ENCODE measurements at regions not wholly inside any gene's neighbourhood (a gene's known extent, or its start where the extent isn't known, plus 50 kb on each side); places are given as distances from the start of the nearest gene placed in this dataset.

DNA sequence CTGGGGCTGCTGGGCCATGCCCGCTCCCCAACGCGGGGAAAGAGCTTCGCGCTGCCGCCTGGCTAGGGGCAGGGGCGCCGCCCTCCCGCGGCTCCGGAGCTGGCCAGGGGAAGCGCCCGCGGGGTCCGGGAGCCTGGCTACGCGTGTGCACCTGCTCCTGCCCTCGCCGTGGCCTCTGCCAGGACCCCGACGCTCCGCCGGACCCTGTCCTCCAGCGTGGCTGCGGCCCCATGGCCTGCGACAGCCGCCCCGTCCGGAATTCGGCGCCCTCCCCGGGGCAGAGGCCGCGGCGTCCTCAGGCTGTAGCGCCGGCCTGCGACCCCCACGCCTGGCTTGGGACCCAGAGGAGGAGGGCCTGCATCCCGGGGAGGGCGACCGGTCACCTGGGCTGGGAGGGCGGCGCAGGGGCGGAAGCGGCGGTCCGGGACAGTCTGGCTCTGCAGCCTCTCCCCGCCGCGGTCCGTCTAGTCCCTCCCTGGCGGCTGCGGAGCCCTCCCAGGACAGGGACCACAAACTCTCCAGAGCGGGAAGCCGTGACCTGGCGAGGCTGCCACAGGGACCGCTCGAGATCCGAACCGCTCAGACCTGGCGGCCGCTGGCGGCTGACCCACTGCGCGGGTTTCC is 85.6 kb downstream of the ALG10 start (continued):
- TF ChIP-seq, protein P1, sequence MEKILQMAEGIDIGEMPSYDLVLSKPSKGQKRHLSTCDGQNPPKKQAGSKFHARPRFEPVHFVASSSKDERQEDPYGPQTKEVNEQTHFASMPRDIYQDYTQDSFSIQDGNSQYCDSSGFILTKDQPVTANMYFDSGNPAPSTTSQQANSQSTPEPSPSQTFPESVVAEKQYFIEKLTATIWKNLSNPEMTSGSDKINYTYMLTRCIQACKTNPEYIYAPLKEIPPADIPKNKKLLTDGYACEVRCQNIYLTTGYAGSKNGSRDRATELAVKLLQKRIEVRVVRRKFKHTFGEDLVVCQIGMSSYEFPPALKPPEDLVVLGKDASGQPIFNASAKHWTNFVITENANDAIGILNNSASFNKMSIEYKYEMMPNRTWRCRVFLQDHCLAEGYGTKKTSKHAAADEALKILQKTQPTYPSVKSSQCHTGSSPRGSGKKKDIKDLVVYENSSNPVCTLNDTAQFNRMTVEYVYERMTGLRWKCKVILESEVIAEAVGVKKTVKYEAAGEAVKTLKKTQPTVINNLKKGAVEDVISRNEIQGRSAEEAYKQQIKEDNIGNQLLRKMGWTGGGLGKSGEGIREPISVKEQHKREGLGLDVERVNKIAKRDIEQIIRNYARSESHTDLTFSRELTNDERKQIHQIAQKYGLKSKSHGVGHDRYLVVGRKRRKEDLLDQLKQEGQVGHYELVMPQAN (conservative IDR thresholded peaks at IDR 0.05) = no peak
- no peak for TF ChIP-seq RELA (IDR thresholded peaks at IDR 0.05; ENCODE audit: borderline replicate concordance, partially characterized antibody)
- no peak for TF ChIP-seq WRNIP1 (IDR thresholded peaks at IDR 0.05; ENCODE audit: borderline replicate concordance, low read depth, low read length)

DNA sequence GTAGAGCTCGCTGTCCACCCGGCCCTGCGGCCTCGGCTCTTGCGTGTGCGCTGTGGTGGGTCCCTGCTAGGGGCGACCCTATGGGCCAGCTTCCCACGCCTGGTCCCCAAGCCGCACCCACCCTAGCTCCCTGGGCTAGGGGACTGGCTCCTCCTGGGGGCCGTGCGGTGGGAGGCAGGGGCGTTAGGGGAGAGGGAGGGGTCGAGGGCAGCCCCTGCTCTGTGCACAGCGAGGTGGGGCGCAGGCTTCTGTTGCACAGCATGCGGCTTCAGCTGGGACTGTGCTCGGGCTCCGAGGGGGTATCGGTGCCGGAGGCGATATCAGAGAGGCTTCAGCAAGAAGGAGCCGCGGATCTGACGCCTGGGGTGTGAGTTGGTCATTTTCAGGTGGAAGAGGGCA is 86.1 kb downstream of the ALG10 start:
- Histone ChIP-seq H3K27me3 (replicated peaks in 1 of 2; ENCODE audit: control insufficient read depth in 2 of 2, insufficient read depth in 2 of 2, low read length in 1 of 2) (no peaks in the 10 kb centered on the region), H3K27ac (ENCODE audit: control insufficient read depth, insufficient read depth) (no peak overlapping the region), H3K4me2 (ENCODE audit: control insufficient read depth, insufficient read depth) (no peak overlapping the region), H3K9me3 (replicated peaks; ENCODE audit: control insufficient read depth, insufficient read depth, low read length) (no peaks in the 10 kb centered on the region; the same call in 1 of the 3 replicates), H3K9ac (ENCODE audit: control insufficient read depth, insufficient read depth, low read length) (no peak overlapping the region), H3K36me3 (ENCODE audit: control insufficient read depth in 2 of 2, insufficient read depth in 2 of 2, low read length in 1 of 2) (no peaks in the 10 kb centered on the region), H3K4me1 (ENCODE audit: control insufficient read depth, insufficient read depth, low read length) (no peaks in the 10 kb centered on the region), H4K20me1 (ENCODE audit: control insufficient read depth, insufficient read depth) (no peaks in the 10 kb centered on the region), H2AFZ (ENCODE audit: control insufficient read depth, low read depth, low read length) (no peak overlapping the region), H3K4me3 (no peak overlapping the region), H3K79me2 (ENCODE audit: control insufficient read depth, insufficient read depth, low read length) (no peaks in the 10 kb centered on the region)
- ATAC-seq (no peak), FAIRE-seq (no peak), DNase-seq (ENCODE audit: low read depth, low spot score) (no peak)
- RAD21 ChIA-PET (ENCODE audit: unreplicated experiment) = no interaction called here
- BruUV-seq (replicated peaks) = no TSS peak
- in situ Hi-C loops (cut with MboI) (loop anchor here (25.0 kb wide), 1 partner anchor 254 kb away; no protein-coding TSS in a partner anchor), intact Hi-C loops (cut with micrococcal nuclease; ENCODE audit: unreplicated experiment) (no loop called here)
- WGBS (ENCODE audit: insufficient coverage, insufficient replicate concordance, low lambda C conversion rate, missing lambda C conversion rate) = 80% methylated on average over 21 of the region's 24 CpGs
- POLR2A ChIA-PET = no interaction called here
- SMC1A ChIA-PET (ENCODE audit: uncharacterized antibody, unreplicated experiment) = no interaction called here
- CTCF ChIA-PET = no interaction called here
- no peak for TF ChIP-seq CREB1 (IDR thresholded peaks at IDR 0.05; ENCODE audit: low read depth)
- no peak for TF ChIP-seq KAT2A (conservative IDR thresholded peaks at IDR 0.05; ENCODE audit: control insufficient read depth, low read depth, low read length)
- TF ChIP-seq SMARCA5 (IDR thresholded peaks at IDR 0.05) = no peak
- TF ChIP-seq HDAC2 (IDR thresholded peaks at IDR 0.05) = no peak
- TF ChIP-seq, protein P2, sequence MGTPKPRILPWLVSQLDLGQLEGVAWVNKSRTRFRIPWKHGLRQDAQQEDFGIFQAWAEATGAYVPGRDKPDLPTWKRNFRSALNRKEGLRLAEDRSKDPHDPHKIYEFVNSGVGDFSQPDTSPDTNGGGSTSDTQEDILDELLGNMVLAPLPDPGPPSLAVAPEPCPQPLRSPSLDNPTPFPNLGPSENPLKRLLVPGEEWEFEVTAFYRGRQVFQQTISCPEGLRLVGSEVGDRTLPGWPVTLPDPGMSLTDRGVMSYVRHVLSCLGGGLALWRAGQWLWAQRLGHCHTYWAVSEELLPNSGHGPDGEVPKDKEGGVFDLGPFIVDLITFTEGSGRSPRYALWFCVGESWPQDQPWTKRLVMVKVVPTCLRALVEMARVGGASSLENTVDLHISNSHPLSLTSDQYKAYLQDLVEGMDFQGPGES (IDR thresholded peaks at IDR 0.05) = no peak
- TF ChIP-seq IKZF2 (IDR thresholded peaks at IDR 0.05) = no peak
- no peak for TF ChIP-seq PML (IDR thresholded peaks at IDR 0.05; ENCODE audit: low read length)
- TF ChIP-seq BCL11A (IDR thresholded peaks at IDR 0.05; ENCODE audit: low read depth, low read length) = no peak
- no peak for TF ChIP-seq ZNF274 (IDR thresholded peaks at IDR 0.05; ENCODE audit: insufficient read depth, insufficient read length)
- TF ChIP-seq, protein P3, sequence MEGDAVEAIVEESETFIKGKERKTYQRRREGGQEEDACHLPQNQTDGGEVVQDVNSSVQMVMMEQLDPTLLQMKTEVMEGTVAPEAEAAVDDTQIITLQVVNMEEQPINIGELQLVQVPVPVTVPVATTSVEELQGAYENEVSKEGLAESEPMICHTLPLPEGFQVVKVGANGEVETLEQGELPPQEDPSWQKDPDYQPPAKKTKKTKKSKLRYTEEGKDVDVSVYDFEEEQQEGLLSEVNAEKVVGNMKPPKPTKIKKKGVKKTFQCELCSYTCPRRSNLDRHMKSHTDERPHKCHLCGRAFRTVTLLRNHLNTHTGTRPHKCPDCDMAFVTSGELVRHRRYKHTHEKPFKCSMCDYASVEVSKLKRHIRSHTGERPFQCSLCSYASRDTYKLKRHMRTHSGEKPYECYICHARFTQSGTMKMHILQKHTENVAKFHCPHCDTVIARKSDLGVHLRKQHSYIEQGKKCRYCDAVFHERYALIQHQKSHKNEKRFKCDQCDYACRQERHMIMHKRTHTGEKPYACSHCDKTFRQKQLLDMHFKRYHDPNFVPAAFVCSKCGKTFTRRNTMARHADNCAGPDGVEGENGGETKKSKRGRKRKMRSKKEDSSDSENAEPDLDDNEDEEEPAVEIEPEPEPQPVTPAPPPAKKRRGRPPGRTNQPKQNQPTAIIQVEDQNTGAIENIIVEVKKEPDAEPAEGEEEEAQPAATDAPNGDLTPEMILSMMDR (IDR thresholded peaks at IDR 0.05 in 2 of 3, conservative IDR thresholded peaks at IDR 0.05 in 1 of 3; ENCODE audit: control insufficient read depth in 2 of 3, extremely low read depth in 1 of 3, insufficient read depth in 1 of 3, low read depth in 3 of 3, low read length in 3 of 3) = no peak
- TF ChIP-seq, protein P4, sequence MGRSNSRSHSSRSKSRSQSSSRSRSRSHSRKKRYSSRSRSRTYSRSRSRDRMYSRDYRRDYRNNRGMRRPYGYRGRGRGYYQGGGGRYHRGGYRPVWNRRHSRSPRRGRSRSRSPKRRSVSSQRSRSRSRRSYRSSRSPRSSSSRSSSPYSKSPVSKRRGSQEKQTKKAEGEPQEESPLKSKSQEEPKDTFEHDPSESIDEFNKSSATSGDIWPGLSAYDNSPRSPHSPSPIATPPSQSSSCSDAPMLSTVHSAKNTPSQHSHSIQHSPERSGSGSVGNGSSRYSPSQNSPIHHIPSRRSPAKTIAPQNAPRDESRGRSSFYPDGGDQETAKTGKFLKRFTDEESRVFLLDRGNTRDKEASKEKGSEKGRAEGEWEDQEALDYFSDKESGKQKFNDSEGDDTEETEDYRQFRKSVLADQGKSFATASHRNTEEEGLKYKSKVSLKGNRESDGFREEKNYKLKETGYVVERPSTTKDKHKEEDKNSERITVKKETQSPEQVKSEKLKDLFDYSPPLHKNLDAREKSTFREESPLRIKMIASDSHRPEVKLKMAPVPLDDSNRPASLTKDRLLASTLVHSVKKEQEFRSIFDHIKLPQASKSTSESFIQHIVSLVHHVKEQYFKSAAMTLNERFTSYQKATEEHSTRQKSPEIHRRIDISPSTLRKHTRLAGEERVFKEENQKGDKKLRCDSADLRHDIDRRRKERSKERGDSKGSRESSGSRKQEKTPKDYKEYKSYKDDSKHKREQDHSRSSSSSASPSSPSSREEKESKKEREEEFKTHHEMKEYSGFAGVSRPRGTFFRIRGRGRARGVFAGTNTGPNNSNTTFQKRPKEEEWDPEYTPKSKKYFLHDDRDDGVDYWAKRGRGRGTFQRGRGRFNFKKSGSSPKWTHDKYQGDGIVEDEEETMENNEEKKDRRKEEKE (IDR thresholded peaks at IDR 0.05) = no peak
